HFF-Myc (cell line): ENCODE measurements at regions not wholly inside any gene's neighbourhood (a gene's known extent, or its start where the extent isn't known, plus 50 kb on each side); places are given as distances from the start of the nearest gene placed in this dataset.

Experiments
- DNase-seq: peaks from one replicate; pipeline ENCODE4 v3.0.0-alpha.2; 2011; ENCODE audit warnings: low read depth; ENCODE audit errors: extremely low read depth
- H3K4me3 ChIP-seq: replicated peaks from 2 replicates; pipeline ENCODE4 v1.5.1; 2011; ENCODE audit warnings: low read depth, mild to moderate bottlenecking, control low read depth, low read length
- TF ChIP-seq, protein P1 (sequence below): IDR thresholded peaks from 2 replicates; pipeline ENCODE4 v1.5.1; 2012; ENCODE audit warnings: mild to moderate bottlenecking, low read depth, low read length, control low read depth; ENCODE audit errors: missing control alignments

DNA sequence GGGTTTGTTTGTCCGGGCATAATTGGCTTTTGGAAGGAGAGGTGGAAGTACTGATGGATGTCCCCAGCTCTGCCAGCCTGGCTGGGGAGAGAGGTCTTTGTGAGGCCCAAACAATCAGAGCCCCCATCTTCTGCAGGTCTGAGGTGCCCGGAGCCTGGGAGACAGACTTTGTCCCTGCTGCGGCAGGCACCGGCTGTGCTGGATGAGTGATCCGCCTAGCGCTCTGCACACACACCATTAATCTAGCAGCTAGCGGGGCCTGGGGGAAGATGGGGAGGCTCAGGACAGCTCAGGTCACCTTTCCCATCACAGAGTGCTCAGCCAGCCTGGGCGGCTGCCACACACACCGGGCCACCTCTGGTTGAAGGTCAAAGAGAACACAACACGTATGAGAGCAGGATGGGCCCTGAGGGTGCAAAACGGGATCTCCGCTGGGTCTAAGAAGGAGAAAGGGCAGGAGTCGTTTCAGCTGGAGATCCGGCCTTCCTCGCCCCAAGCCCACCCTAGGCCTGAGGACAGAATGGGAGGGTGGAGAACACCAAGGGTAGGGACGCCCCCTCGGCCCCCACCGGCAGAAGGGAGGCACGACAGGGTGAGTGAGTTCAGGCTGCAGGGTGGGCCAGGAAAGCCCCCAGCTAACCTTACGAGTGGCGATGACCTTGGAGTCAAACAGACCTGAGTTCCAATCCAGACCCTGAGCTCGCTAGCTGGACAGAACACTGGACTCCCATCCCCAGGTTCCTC, 341.8 kb downstream of the NPHP4 start:
- no peak overlapping the region for H3K4me3 ChIP-seq
- TF ChIP-seq, protein P1, sequence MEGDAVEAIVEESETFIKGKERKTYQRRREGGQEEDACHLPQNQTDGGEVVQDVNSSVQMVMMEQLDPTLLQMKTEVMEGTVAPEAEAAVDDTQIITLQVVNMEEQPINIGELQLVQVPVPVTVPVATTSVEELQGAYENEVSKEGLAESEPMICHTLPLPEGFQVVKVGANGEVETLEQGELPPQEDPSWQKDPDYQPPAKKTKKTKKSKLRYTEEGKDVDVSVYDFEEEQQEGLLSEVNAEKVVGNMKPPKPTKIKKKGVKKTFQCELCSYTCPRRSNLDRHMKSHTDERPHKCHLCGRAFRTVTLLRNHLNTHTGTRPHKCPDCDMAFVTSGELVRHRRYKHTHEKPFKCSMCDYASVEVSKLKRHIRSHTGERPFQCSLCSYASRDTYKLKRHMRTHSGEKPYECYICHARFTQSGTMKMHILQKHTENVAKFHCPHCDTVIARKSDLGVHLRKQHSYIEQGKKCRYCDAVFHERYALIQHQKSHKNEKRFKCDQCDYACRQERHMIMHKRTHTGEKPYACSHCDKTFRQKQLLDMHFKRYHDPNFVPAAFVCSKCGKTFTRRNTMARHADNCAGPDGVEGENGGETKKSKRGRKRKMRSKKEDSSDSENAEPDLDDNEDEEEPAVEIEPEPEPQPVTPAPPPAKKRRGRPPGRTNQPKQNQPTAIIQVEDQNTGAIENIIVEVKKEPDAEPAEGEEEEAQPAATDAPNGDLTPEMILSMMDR, result no peak

DNA sequence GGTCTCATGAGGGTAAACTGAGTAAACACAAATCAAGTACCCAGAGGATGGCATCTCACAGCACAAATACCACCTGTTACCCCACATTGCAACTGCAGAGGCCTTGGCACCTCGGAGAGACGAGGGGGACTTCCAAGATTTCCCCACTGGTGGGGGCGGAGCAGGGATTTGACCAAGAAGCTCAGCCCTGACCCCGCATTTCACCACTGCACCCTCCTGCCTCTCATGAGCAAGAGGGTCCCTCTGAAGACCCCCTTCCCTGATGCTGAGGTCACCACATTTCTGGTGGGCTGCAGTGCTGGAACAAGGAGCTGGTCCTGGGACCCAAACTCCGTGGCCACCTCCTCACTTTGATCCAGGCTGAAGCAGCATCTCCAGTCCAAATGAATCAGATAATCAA, 342.4 kb downstream of the NPHP4 start:
- TF ChIP-seq, protein P1, result no peak
- no peak for DNase-seq
- H3K4me3 ChIP-seq, result no peak overlapping the region

More for the DNA sequence above, 341.8 kb downstream of the NPHP4 start:
- DNase-seq, result no peak

DNA sequence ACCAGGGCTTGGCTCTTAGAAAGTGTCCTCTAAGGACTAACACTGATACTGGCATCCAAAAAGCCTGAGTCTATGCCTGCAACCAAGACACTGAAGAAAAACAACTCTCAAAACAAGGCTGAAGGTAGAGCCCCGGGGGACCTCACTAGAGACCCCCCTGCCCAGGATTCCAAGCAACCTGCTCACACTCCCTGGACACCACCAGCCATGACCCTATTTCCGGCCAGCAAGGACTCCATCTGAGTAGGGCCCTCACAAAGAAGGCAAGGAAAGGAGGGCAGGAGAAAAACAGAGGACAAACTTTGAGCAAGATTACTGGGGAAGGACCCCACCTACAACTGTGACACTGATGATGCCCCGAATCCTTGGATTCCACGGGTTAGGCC, 343.1 kb downstream of the NPHP4 start:
- no peak for DNase-seq
- H3K4me3 ChIP-seq, result no peak overlapping the region
- TF ChIP-seq, protein P1, result no peak

DNA sequence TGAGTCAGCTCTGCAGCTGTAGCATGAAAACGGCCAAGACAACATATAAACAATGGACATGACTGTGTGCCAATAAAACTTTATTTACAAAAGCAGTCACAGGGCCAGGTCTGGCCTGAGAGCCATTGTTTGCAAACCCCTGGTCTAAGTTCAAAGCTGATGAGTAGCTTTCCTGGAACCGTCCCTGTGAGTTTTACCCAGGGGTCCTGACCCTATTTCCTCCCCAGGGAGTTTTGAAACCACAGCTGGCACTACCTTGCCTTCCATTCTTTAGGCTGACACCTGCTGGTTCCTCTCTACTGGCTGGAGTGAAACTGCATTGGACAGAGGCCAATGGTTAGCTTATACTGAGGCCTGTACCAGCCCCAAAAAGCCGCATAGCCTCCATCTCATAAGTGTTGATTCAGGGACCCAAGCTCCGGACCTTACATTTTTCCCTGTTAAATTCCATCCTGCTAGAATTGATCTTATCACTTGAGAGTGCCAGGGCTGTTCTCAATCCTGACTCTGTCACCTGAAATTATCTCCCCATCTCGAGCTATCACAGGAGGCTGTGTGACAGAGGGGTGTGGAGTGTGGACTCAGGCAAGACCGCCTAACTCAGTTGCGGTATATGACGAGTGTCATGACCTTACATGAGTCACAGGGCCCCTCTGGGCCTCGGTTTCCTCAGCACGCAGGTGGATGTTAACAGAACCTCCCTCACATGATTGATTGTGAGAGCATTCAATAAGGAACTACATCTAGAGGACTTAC, 343.6 kb downstream of the NPHP4 start:
- DNase-seq, result no peak
- H3K4me3 ChIP-seq, result no peak overlapping the region
- TF ChIP-seq, protein P1, result no peak

DNA sequence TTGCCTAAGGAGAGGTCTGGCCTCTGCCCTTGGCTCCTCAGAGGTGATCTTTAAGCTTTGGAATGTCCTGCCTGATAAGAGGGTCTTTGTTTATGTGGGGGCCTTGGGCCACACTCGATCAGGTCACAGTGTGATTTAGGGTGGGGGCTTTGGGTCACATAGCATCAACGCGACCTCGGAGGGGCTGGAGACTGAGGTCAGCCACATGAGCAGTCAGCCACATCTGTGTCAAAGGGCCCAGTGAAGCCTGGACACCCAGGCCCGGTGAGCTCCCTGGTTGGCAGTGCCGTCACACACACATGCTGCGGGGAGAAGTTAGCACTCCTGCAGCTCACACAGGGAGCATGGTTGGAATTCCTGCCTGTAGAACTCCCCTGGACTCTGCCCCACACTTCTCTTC, 345.0 kb downstream of the NPHP4 start:
- TF ChIP-seq, protein P1, result no peak
- no peak for DNase-seq
- no peak overlapping the region for H3K4me3 ChIP-seq

DNA sequence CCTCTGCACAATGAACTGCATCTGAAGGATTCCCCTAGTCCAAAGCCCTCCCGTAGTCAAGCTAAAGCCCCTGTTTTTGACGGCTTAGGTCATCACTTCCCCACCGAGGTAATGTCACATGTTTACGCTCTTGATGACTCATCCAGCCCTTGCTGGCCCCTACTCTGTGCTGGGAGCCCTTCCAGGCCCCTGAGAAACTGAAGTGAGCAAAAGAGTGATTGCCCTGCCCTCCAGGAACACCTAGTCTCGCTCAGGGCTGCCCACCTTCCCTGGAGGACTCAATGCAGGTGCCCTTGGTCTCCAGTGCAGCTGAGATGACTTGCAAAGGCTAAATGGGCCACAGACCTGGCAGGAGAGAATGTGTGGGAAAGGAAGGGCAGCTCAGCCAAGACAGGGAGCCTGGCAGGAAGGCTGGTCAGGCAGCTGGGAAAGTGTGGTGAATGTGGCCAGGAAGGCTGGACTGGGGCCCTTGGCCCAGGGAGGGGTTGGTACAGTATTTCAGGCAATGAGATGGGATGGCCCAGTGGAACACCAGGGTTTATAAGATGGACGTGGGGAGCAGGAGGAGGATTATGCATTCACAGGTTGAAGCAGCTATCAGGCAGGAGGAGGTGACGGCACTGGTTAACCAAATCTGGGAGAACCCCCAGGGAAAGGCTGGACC, 345.6 kb downstream of the NPHP4 start:
- TF ChIP-seq, protein P1, result no peak
- no peak overlapping the region for H3K4me3 ChIP-seq
- no peak for DNase-seq
